ENCODE measurements at regions not wholly inside any gene's neighbourhood (a gene's known extent, or its start where the extent isn't known, plus 50 kb on each side); places are given as distances from the start of the nearest gene placed in this dataset.

DNA sequence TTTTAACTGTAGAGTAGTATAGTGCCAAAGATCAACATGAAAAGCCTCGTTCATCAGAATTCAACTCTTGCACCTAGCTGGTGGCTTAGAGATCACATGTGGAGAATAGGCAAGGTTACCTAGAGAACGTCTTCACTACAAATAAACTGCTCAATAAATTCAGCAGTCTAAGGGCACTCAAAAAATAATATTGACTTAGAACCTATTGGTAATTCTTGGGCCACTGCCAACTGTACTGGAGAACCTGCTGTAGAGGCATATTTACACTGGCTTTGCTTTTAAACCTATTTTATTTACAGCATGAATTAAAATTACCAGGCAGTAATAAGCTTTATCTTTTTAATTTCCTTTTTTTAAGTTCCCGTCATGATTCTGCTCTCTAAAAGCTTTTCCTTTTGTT lies 343.7 kb downstream of the PDHA2 start:
- TF ChIP-seq, protein P1, sequence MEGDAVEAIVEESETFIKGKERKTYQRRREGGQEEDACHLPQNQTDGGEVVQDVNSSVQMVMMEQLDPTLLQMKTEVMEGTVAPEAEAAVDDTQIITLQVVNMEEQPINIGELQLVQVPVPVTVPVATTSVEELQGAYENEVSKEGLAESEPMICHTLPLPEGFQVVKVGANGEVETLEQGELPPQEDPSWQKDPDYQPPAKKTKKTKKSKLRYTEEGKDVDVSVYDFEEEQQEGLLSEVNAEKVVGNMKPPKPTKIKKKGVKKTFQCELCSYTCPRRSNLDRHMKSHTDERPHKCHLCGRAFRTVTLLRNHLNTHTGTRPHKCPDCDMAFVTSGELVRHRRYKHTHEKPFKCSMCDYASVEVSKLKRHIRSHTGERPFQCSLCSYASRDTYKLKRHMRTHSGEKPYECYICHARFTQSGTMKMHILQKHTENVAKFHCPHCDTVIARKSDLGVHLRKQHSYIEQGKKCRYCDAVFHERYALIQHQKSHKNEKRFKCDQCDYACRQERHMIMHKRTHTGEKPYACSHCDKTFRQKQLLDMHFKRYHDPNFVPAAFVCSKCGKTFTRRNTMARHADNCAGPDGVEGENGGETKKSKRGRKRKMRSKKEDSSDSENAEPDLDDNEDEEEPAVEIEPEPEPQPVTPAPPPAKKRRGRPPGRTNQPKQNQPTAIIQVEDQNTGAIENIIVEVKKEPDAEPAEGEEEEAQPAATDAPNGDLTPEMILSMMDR (conservative IDR thresholded peaks at IDR 0.05; ENCODE audit: low read length) = no peak
- no peak for TF ChIP-seq EZH2phosphoT487 (IDR thresholded peaks at IDR 0.05; ENCODE audit: borderline replicate concordance, low read depth, low read length)

Data from OCI-LY7 (cell line).